DOHH2 (cell line): ENCODE measurements at regions not wholly inside any gene's neighbourhood (a gene's known extent, or its start where the extent isn't known, plus 50 kb on each side); places are given as distances from the start of the nearest gene placed in this dataset.
"Not testable (repeated sequence)": the region's sequence is repeated elsewhere in the genome, so short reads cannot be mapped to it uniquely, and the experiment has no call there.

Source experiments
- H3F3A ChIP-seq: fragments of 200-600 bp; sonication (generic), shearing (Covaris generic); 2 replicates; pipeline ENCODE4 v1.6.0; 2016; ENCODE audit warnings: antibody characterized with exemption, mild to moderate bottlenecking; ENCODE audit not compliant: control insufficient read depth, insufficient read depth
- H3K27ac ChIP-seq: fragments of 200-600 bp; sonication (generic); 2 replicates; pipeline ENCODE4 v1.5.1; 2014; ENCODE audit warnings: low read depth, mild to moderate bottlenecking, low read length, moderate library complexity
- H3K27me3 ChIP-seq: fragments of 200-600 bp; sonication (generic); 2 replicates; pipeline ENCODE4 v1.6.1; 2014; ENCODE audit warnings: mild to moderate bottlenecking, low read length, mixed read lengths; ENCODE audit not compliant: control insufficient read depth
- H3K36me3 ChIP-seq: fragments of 200-600 bp; sonication (generic); 2 replicates; pipeline ENCODE4 v1.6.1; 2014; ENCODE audit warnings: mild to moderate bottlenecking, low read length, moderate library complexity, mixed read lengths; ENCODE audit not compliant: control insufficient read depth
- H3K4me1 ChIP-seq: fragments of 200-600 bp; sonication (generic); 2 replicates; pipeline ENCODE4 v1.6.1; 2014; ENCODE audit warnings: mild to moderate bottlenecking, low read length, mixed read lengths; ENCODE audit not compliant: control insufficient read depth
- H3K4me2 ChIP-seq: fragments of 200-600 bp; sonication (generic); 2 replicates; pipeline ENCODE4 v1.6.0; 2014; ENCODE audit warnings: mild to moderate bottlenecking, low read length, moderate library complexity
- H3K4me3 ChIP-seq: fragments of 200-600 bp; sonication (generic); 2 replicates; pipeline ENCODE4 v1.5.1; 2014; ENCODE audit warnings: mild to moderate bottlenecking, low read length, mixed read lengths
- H3K79me2 ChIP-seq: fragments of 200-600 bp; sonication (generic); 2 replicates; pipeline ENCODE4 v1.6.1; 2014; ENCODE audit warnings: mild to moderate bottlenecking, low read length, mixed read lengths; ENCODE audit not compliant: control insufficient read depth
- H3K9me2 ChIP-seq: fragments of 200-600 bp; sonication (generic); replicated peaks from 2 replicates; pipeline ENCODE4 v1.6.1; 2014; ENCODE audit warnings: mild to moderate bottlenecking, low read length, mixed read lengths; ENCODE audit not compliant: control insufficient read depth
- H3K9me3 ChIP-seq: fragments of 200-600 bp; sonication (generic); 2 replicates; pipeline ENCODE4 v1.6.1; 2014; ENCODE audit warnings: antibody characterized with exemption, low read length, mixed read lengths; ENCODE audit not compliant: control insufficient read depth, insufficient read depth
- H4K20me1 ChIP-seq: fragments of 200-600 bp; sonication (generic); 2 replicates; pipeline ENCODE4 v1.6.0; 2014; ENCODE audit warnings: low read depth, mild to moderate bottlenecking, antibody characterized with exemption, low read length, moderate library complexity; ENCODE audit not compliant: control insufficient read depth, insufficient read depth
- CTCF ChIP-seq: fragments of 200-600 bp; sonication (generic); IDR thresholded peaks from one replicate; pipeline ENCODE4 v1.5.1; 2014; ENCODE audit warnings: antibody characterized with exemption, mild to moderate bottlenecking, low read depth, low read length; ENCODE audit not compliant: poor library complexity, severe bottlenecking
- EZH2phosphoT487 ChIP-seq: fragments of 200-600 bp; sonication (generic); IDR thresholded peaks from 2 replicates; pipeline ENCODE4 v1.6.1; 2017; ENCODE audit warnings: borderline replicate concordance, mild to moderate bottlenecking, antibody characterized with exemption, low read length, moderate library complexity, mixed read lengths

DNA sequence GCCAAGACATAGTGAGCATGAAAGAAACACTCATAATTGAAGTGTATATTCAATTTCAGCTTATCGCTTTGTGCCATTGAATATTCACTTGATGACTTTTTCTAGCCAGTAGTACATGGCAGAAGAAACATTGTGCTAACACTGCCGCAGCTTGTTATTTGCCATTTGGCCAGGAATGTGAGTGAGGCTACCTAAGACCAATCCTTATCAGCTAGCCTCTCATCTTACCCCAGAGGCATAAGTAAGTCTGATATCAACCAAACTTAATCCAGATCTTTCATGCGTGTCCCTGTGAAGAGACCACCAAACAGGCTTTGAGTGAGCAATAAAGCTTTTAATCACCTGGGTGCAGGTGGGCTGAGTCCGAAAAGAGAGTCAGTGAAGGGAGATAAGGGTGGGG, 586.0 kb upstream of the MBL2 start:
- no peaks in the 10 kb centered on the region for H3K9me3 ChIP-seq
- peaks cover 5% of the 10 kb centered on the region; the same call in 1 of the 2 replicates for H3K4me1 ChIP-seq
- no peaks in the 10 kb centered on the region for H3F3A ChIP-seq
- H4K20me1 ChIP-seq = no peaks in the 10 kb centered on the region
- H3K27me3 ChIP-seq = no peaks in the 10 kb centered on the region
- no peaks in the 10 kb centered on the region for H3K79me2 ChIP-seq
- no peak overlapping the region for H3K4me3 ChIP-seq
- H3K27ac ChIP-seq = no peak overlapping the region
- no peak overlapping the region for H3K4me2 ChIP-seq
- H3K9me2 ChIP-seq = no peaks in the 10 kb centered on the region
- H3K36me3 ChIP-seq = no peaks in the 10 kb centered on the region
- no peak for TF ChIP-seq EZH2phosphoT487
- TF ChIP-seq CTCF = no peak

- Histone ChIP-seq H3K27me3 (no peaks in the 10 kb centered on the region), H3K4me1 (peaks cover 5% of the 10 kb centered on the region; the same call in 1 of the 2 replicates), H3K79me2 (no peaks in the 10 kb centered on the region), H3K4me2 (no peak overlapping the region), H3K27ac (no peak overlapping the region), H3K9me3 (no peaks in the 10 kb centered on the region), H4K20me1 (no peaks in the 10 kb centered on the region), H3K36me3 (no peaks in the 10 kb centered on the region), H3K9me2 (no peaks in the 10 kb centered on the region), H3K4me3 (no peak overlapping the region), H3F3A (no peaks in the 10 kb centered on the region)
- TF ChIP-seq EZH2phosphoT487 (no peak), CTCF (no peak)
Measured at GRCh38 chr10:53357587-53357986, 585.0 kb upstream of the MBL2 start.

DNA sequence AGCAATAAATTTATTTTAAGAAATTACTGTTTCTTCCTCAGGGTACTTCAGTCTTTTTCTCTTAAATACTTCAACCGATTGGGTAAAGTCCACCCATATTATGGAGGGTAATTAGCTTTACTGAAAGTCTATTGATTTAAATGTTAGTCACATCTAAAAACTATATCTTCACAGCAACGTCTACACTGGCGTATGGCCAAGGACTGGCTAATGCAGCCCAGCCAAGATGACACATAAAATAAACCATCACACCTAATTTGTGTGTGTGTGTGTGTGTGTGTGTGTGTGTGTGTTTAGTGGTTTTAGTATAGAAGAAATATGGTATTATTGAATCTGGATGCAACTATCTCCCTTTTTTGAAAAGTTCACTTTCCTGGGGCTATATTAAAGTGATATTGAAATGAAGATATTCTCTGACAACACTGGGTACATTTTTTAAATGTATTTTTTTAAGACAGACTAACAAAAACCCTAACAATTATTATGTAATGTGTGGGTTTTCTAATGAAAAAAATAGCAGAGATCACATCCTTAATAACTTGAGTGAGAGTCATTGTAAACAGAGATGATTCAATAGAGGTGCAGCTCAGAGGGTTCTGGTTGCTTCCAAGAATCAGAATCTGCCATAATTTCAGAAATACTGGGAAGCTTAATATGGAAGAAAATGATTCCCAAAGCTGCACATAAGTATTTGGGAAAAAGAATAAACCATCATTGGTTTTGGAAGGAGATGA, 584.2 kb upstream of the MBL2 start:
- H3F3A ChIP-seq = no peaks in the 10 kb centered on the region

DNA sequence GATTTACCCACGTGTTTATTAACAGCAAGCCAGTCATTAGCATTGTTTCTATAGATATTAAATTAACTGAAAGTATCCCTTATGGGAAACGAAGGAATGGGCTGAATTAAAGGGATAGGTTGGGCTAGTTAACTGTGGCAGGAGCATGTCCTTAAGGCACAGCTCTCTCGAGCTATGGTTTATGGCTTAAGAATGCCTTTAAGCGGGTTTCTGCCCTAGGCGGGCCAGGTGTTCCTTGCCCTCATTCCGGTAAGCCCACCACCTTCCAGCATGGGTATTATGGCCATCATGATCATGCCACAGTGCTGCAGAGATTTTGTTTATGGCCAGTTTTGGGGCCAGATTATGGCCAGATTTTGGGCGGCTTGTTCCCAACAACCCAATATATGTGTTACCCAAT, 569.9 kb upstream of the MBL2 start:
- not testable (repeated sequence) for H3K4me2 ChIP-seq, H3K4me1 ChIP-seq, H3K4me3 ChIP-seq, H4K20me1 ChIP-seq, H3K79me2 ChIP-seq, H3K36me3 ChIP-seq, H3K9me3 ChIP-seq, H3K9me2 ChIP-seq, H3K27me3 ChIP-seq, H3F3A ChIP-seq, H3K27ac ChIP-seq

More for the DNA sequence above, 584.2 kb upstream of the MBL2 start:
- H3K4me1 ChIP-seq = peaks cover 5% of the 10 kb centered on the region; the same call in 1 of the 2 replicates
- H3K4me3 ChIP-seq = no peak overlapping the region
- no peaks in the 10 kb centered on the region for H4K20me1 ChIP-seq
- no peaks in the 10 kb centered on the region for H3K36me3 ChIP-seq
- H3K9me2 ChIP-seq = no peaks in the 10 kb centered on the region
- H3K9me3 ChIP-seq = no peaks in the 10 kb centered on the region
- TF ChIP-seq CTCF (no peak), EZH2phosphoT487 (no peak)
- no peak overlapping the region for H3K4me2 ChIP-seq
- H3K27ac ChIP-seq = no peak overlapping the region
- H3K27me3 ChIP-seq = no peaks in the 10 kb centered on the region
- no peaks in the 10 kb centered on the region for H3K79me2 ChIP-seq

DNA sequence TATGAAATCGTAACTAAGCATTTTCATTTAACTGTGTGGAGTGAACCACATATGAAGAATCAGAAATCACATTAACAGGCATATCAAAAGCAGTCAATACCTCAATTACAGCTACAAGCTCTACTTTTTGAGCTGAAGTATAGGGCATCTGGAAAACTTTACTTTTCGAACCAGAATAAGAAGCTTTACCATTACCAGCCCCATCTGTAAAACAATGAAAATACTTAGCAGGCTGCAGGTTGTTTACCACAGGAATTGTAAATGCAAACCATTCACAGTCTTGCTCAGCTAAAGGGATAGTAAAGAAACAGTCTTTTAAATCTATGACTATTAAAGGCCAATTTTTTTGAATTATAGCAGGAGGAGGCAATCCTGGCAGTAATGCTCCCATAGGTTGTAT, 565.6 kb upstream of the MBL2 start:
- not testable (repeated sequence) for H3K4me2 ChIP-seq, H3K4me3 ChIP-seq, H3K27me3 ChIP-seq, H3K79me2 ChIP-seq, H4K20me1 ChIP-seq, H3K4me1 ChIP-seq, H3F3A ChIP-seq, H3K9me2 ChIP-seq, H3K9me3 ChIP-seq, H3K36me3 ChIP-seq, H3K27ac ChIP-seq
